ENCODE measurements at regions not wholly inside any gene's neighbourhood (a gene's known extent, or its start where the extent isn't known, plus 50 kb on each side); places are given as distances from the start of the nearest gene placed in this dataset.

- TF ChIP-seq, protein P1, sequence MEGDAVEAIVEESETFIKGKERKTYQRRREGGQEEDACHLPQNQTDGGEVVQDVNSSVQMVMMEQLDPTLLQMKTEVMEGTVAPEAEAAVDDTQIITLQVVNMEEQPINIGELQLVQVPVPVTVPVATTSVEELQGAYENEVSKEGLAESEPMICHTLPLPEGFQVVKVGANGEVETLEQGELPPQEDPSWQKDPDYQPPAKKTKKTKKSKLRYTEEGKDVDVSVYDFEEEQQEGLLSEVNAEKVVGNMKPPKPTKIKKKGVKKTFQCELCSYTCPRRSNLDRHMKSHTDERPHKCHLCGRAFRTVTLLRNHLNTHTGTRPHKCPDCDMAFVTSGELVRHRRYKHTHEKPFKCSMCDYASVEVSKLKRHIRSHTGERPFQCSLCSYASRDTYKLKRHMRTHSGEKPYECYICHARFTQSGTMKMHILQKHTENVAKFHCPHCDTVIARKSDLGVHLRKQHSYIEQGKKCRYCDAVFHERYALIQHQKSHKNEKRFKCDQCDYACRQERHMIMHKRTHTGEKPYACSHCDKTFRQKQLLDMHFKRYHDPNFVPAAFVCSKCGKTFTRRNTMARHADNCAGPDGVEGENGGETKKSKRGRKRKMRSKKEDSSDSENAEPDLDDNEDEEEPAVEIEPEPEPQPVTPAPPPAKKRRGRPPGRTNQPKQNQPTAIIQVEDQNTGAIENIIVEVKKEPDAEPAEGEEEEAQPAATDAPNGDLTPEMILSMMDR (IDR thresholded peaks at IDR 0.05; ENCODE audit: control extremely low read depth, extremely low read depth, low read depth, missing control alignments) = no peak
- CTCF ChIA-PET = interaction anchor here (1.2 to 3.7 kb wide), 5 partner anchors 11 to 20 kb away, joined by 3 to 21 read pairs (median 5); no protein-coding TSS in a partner anchor
- POLR2A ChIA-PET = no interaction called here
- no peak for DNase-seq (ENCODE audit: extremely low spot score)
Observed at GRCh38 chr1:181409981-181410380, 73.3 kb upstream of the CACNA1E start.

GRCh38 chr1:181412746-181413145 is 70.6 kb upstream of the CACNA1E start:
- CTCF ChIA-PET = no interaction called here
- no peak for DNase-seq (ENCODE audit: extremely low spot score)
- POLR2A ChIA-PET = no interaction called here
- TF ChIP-seq, protein P1 (IDR thresholded peaks at IDR 0.05; ENCODE audit: control extremely low read depth, extremely low read depth, low read depth, missing control alignments) = no peak

GRCh38 chr1:181413195-181413815 is 70.0 kb upstream of the CACNA1E start:
- TF ChIP-seq, protein P1 (IDR thresholded peaks at IDR 0.05; ENCODE audit: control extremely low read depth, extremely low read depth, low read depth, missing control alignments) = no peak
- CTCF ChIA-PET = interaction anchor here (0.9 kb wide), 1 partner anchor 12 kb away, joined by 5 read pairs; no protein-coding TSS in a partner anchor
- DNase-seq (ENCODE audit: extremely low spot score) = no peak

GRCh38 chr1:181413836-181414235 is 69.5 kb upstream of the CACNA1E start:
- TF ChIP-seq, protein P1 (IDR thresholded peaks at IDR 0.05; ENCODE audit: control extremely low read depth, extremely low read depth, low read depth, missing control alignments) = no peak
- CTCF ChIA-PET = interaction anchor here (0.9 kb wide), 1 partner anchor 11 kb away, joined by 5 read pairs; no protein-coding TSS in a partner anchor
- POLR2A ChIA-PET = no interaction called here
- no peak for DNase-seq (ENCODE audit: extremely low spot score)

More at GRCh38 chr1:181413195-181413815, 70.0 kb upstream of the CACNA1E start:
- POLR2A ChIA-PET = no interaction called here

DNA sequence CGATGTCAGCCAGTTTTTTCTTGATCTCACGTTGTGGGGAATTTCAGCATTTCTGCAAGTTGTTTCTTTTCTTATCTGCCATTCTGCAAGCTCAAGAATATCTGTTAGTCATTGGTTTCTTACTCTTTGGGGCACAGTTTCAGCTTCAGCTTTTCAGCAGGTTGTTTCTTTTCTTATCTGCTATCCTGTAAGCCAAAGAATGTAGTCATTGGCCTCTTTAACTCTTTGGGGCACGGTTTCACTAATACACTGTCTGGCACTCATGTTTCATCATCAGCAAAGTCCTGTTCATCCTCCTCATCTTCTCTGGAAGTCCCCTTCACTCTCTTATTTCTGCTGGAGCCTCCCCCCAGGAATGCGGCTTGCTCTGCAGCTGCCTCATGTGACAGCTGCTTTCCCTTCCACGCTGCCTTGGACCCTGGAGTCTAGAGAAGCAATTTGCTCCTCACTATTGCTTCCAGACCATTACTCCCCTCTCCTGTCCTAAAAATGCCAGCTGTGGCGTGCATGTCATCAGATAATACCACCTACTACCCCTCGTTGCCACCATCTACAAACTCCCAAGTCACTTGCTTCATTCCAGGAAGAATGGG is 67.0 kb upstream of the CACNA1E start:
- ChIA-PET POLR2A (interaction anchor here (1.0 kb wide), 1 partner anchor 18 kb away, joined by 3 read pairs; no protein-coding TSS in a partner anchor), CTCF (interaction anchor here (1.2 to 8.2 kb wide), 4 partner anchors 9 to 228 kb away, joined by 3 to 53 read pairs (median 11); no protein-coding TSS in a partner anchor)
- TF ChIP-seq, protein P1 (IDR thresholded peaks at IDR 0.05; ENCODE audit: control extremely low read depth, extremely low read depth, low read depth, missing control alignments) = no peak
- DNase-seq (ENCODE audit: extremely low spot score) = no peak

- ChIA-PET CTCF (interaction anchor here (1.4 to 8.2 kb wide), 3 partner anchors 9 to 33 kb away, joined by 4 to 53 read pairs (median 4); no protein-coding TSS in a partner anchor), POLR2A (no interaction called here)
- DNase-seq (ENCODE audit: extremely low spot score) = no peak
- TF ChIP-seq, protein P1 (IDR thresholded peaks at IDR 0.05; ENCODE audit: control extremely low read depth, extremely low read depth, low read depth, missing control alignments) = no peak
Observed at GRCh38 chr1:181417915-181418314, 65.4 kb upstream of the CACNA1E start.
